ENCODE measurements at regions not wholly inside any gene's neighbourhood (a gene's known extent, or its start where the extent isn't known, plus 50 kb on each side); places are given as distances from the start of the nearest gene placed in this dataset.

GRCh38 chr2:121051311-121051710 lies 233.7 kb downstream of the TFCP2L1 start:
- TF ChIP-seq YY1 (IDR thresholded peaks at IDR 0.05; ENCODE audit: low read depth) (no peak), EP300 (IDR thresholded peaks at IDR 0.05; ENCODE audit: borderline replicate concordance) (no peak), CREB1 (IDR thresholded peaks at IDR 0.05; ENCODE audit: low read depth) (no peak), ZBTB7A (IDR thresholded peaks at IDR 0.05; ENCODE audit: low read depth) (no peak), CEBPB (IDR thresholded peaks at IDR 0.05) (no peak), TEAD4 (IDR thresholded peaks at IDR 0.05) (no peak), RAD21 (IDR thresholded peaks at IDR 0.05; ENCODE audit: low read depth) (no peak), TCF12 (IDR thresholded peaks at IDR 0.05; ENCODE audit: low read depth) (no peak), USF1 (IDR thresholded peaks at IDR 0.05) (no peak), NFIC (IDR thresholded peaks at IDR 0.05) (no peak), TAF1 (IDR thresholded peaks at IDR 0.05; ENCODE audit: low read depth) (no peak), FOXM1 (IDR thresholded peaks at IDR 0.05; ENCODE audit: borderline replicate concordance, low read depth) (no peak), EGR1 (IDR thresholded peaks at IDR 0.05) (no peak)
- TF ChIP-seq, protein P1, sequence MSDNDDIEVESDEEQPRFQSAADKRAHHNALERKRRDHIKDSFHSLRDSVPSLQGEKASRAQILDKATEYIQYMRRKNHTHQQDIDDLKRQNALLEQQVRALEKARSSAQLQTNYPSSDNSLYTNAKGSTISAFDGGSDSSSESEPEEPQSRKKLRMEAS (IDR thresholded peaks at IDR 0.05) = no peak
- TF ChIP-seq, protein P2, sequence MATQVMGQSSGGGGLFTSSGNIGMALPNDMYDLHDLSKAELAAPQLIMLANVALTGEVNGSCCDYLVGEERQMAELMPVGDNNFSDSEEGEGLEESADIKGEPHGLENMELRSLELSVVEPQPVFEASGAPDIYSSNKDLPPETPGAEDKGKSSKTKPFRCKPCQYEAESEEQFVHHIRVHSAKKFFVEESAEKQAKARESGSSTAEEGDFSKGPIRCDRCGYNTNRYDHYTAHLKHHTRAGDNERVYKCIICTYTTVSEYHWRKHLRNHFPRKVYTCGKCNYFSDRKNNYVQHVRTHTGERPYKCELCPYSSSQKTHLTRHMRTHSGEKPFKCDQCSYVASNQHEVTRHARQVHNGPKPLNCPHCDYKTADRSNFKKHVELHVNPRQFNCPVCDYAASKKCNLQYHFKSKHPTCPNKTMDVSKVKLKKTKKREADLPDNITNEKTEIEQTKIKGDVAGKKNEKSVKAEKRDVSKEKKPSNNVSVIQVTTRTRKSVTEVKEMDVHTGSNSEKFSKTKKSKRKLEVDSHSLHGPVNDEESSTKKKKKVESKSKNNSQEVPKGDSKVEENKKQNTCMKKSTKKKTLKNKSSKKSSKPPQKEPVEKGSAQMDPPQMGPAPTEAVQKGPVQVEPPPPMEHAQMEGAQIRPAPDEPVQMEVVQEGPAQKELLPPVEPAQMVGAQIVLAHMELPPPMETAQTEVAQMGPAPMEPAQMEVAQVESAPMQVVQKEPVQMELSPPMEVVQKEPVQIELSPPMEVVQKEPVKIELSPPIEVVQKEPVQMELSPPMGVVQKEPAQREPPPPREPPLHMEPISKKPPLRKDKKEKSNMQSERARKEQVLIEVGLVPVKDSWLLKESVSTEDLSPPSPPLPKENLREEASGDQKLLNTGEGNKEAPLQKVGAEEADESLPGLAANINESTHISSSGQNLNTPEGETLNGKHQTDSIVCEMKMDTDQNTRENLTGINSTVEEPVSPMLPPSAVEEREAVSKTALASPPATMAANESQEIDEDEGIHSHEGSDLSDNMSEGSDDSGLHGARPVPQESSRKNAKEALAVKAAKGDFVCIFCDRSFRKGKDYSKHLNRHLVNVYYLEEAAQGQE (IDR thresholded peaks at IDR 0.05; ENCODE audit: low read depth) = no peak

DNA sequence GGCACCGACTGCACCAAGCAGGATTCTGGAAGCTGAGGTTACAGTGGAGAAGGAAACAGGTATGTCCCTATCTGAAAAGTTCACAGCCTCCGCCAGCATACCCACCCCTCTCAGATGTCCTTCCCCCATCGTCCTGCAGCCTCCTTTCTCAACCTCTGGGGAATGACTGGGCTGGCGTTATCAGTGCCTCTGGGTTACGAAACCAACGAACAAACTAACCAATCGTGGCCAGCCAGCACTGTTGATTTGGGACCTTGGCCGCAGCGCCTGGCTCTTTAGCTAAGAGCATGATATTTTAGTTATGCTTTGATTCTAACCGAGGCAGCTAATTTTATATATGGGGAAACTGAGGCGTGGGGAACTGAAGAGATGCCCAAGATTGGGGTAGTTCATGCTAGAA lies 233.0 kb downstream of the TFCP2L1 start:
- no peak for TF ChIP-seq TEAD4 (IDR thresholded peaks at IDR 0.05)
- no peak for TF ChIP-seq ZBTB7A (IDR thresholded peaks at IDR 0.05; ENCODE audit: low read depth)
- TF ChIP-seq TAF1 (IDR thresholded peaks at IDR 0.05; ENCODE audit: low read depth) = no peak
- TF ChIP-seq CREB1 (IDR thresholded peaks at IDR 0.05; ENCODE audit: low read depth) = no peak
- no peak for TF ChIP-seq EGR1 (IDR thresholded peaks at IDR 0.05)
- TF ChIP-seq, protein P1 (IDR thresholded peaks at IDR 0.05) = no peak
- TF ChIP-seq NFIC (IDR thresholded peaks at IDR 0.05) = no peak
- TF ChIP-seq EP300 (IDR thresholded peaks at IDR 0.05; ENCODE audit: borderline replicate concordance) = no peak
- no peak for TF ChIP-seq FOXM1 (IDR thresholded peaks at IDR 0.05; ENCODE audit: borderline replicate concordance, low read depth)
- no peak for TF ChIP-seq RAD21 (IDR thresholded peaks at IDR 0.05; ENCODE audit: low read depth)
- TF ChIP-seq CEBPB (IDR thresholded peaks at IDR 0.05) = no peak
- no peak for TF ChIP-seq USF1 (IDR thresholded peaks at IDR 0.05)
- no peak for TF ChIP-seq TCF12 (IDR thresholded peaks at IDR 0.05; ENCODE audit: low read depth)
- TF ChIP-seq YY1 (IDR thresholded peaks at IDR 0.05; ENCODE audit: low read depth) = no peak
- TF ChIP-seq, protein P2 (IDR thresholded peaks at IDR 0.05; ENCODE audit: low read depth) = no peak

- TF ChIP-seq CEBPB (IDR thresholded peaks at IDR 0.05) = no peak
- no peak for TF ChIP-seq TAF1 (IDR thresholded peaks at IDR 0.05; ENCODE audit: low read depth)
- TF ChIP-seq, protein P2 (IDR thresholded peaks at IDR 0.05; ENCODE audit: low read depth) = no peak
- no peak for TF ChIP-seq CREB1 (IDR thresholded peaks at IDR 0.05; ENCODE audit: low read depth)
- no peak for TF ChIP-seq TEAD4 (IDR thresholded peaks at IDR 0.05)
- TF ChIP-seq RAD21 (IDR thresholded peaks at IDR 0.05; ENCODE audit: low read depth) = no peak
- TF ChIP-seq ZBTB7A (IDR thresholded peaks at IDR 0.05; ENCODE audit: low read depth) = no peak
- no peak for TF ChIP-seq YY1 (IDR thresholded peaks at IDR 0.05; ENCODE audit: low read depth)
- TF ChIP-seq, protein P1 (IDR thresholded peaks at IDR 0.05) = no peak
Measured at GRCh38 chr2:121052521-121052920, 232.5 kb downstream of the TFCP2L1 start.

GRCh38 chr2:121055088-121055487 lies 229.9 kb downstream of the TFCP2L1 start:
- TF ChIP-seq TAF1 (IDR thresholded peaks at IDR 0.05; ENCODE audit: low read depth) (no peak), ZBTB7A (IDR thresholded peaks at IDR 0.05; ENCODE audit: low read depth) (no peak), YY1 (IDR thresholded peaks at IDR 0.05; ENCODE audit: low read depth) (no peak), TEAD4 (IDR thresholded peaks at IDR 0.05) (no peak), CEBPB (IDR thresholded peaks at IDR 0.05) (no peak), CREB1 (IDR thresholded peaks at IDR 0.05; ENCODE audit: low read depth) (no peak), TCF12 (IDR thresholded peaks at IDR 0.05; ENCODE audit: low read depth) (no peak), EGR1 (IDR thresholded peaks at IDR 0.05) (no peak), FOXM1 (IDR thresholded peaks at IDR 0.05; ENCODE audit: borderline replicate concordance, low read depth) (no peak), USF1 (IDR thresholded peaks at IDR 0.05) (no peak), NFIC (IDR thresholded peaks at IDR 0.05) (no peak), EP300 (IDR thresholded peaks at IDR 0.05; ENCODE audit: borderline replicate concordance) (no peak), RAD21 (IDR thresholded peaks at IDR 0.05; ENCODE audit: low read depth) (no peak)
- TF ChIP-seq, protein P1 (IDR thresholded peaks at IDR 0.05) = no peak
- TF ChIP-seq, protein P2 (IDR thresholded peaks at IDR 0.05; ENCODE audit: low read depth) = no peak
